Hepatocyte (in vitro differentiated cells): ENCODE measurements at regions not wholly inside any gene's neighbourhood (a gene's known extent, or its start where the extent isn't known, plus 50 kb on each side); places are given as distances from the start of the nearest gene placed in this dataset.

Experiments
- CTCF ChIP-seq: fragments of 200-600 bp; sonication (generic); IDR thresholded peaks from 2 replicates; pipeline ENCODE4 v1.5.1; 2016; ENCODE audit warnings: antibody characterized with exemption, mild to moderate bottlenecking; ENCODE audit not compliant: poor library complexity
- EZH2 ChIP-seq: fragments of 200-600 bp; sonication (generic); IDR thresholded peaks from 2 replicates; pipeline ENCODE4 v1.6.1; 2016; ENCODE audit warnings: antibody characterized with exemption, mild to moderate bottlenecking, borderline replicate concordance
- EZH2phosphoT487 ChIP-seq: fragments of 200-600 bp; sonication (generic); IDR thresholded peaks from one replicate; pipeline ENCODE4 v1.6.1; 2018; ENCODE audit warnings: antibody characterized with exemption, mild to moderate bottlenecking, low read depth, moderate library complexity; ENCODE audit not compliant: unreplicated experiment, severe bottlenecking

DNA sequence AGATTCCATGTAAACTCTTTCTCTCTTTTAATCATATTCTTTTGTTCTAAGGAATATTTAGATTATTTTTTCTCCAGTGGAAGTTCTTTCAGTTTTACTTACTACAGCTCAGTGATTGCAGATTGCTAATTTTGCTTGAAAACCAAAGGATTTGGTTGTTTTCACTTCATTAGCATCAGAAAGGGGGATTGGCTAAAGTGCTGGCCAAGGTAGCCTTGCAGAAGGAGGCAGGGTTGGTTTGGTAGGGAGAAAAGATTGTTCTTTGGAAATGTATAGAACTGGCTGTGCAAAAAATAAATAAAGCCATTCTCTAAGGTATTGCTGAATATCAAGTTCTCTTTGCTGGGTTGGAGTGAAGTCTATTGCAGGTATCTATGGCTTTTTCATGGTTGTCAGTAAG, 92.6 kb downstream of the FAT3 start:
- TF ChIP-seq EZH2 (no peak), CTCF (no peak), EZH2phosphoT487 (no peak)
